Endothelial cell of umbilical vein (primary cell): ENCODE measurements at regions not wholly inside any gene's neighbourhood (a gene's known extent, or its start where the extent isn't known, plus 50 kb on each side); places are given as distances from the start of the nearest gene placed in this dataset.

ENCODE experiments used
- BruUV-seq: library from RNA; stranded (reverse); fragments of 400-500 nt; replicated peaks from 2 replicates; lab custom pipeline; 2021; lab: Mats Ljungman, UMichigan
- CTCF ChIA-PET: fragments of 300-600, 350-600 bp; sonication (Branson Sonifier 250); formaldehyde crosslinking; loops from one replicate; lab custom pipeline; 2021; ENCODE audit warnings: antibody characterized with exemption, inconsistent platforms; lab: Charles Lee
- POLR2A ChIA-PET: fragments of 300-600, 350-600 bp; sonication (Branson Sonifier 250); formaldehyde crosslinking; loops from one replicate; lab custom pipeline; 2021; ENCODE audit warnings: antibody characterized with exemption, inconsistent platforms; lab: Charles Lee
- DNase-seq: peaks from one replicate; pipeline ENCODE4 v3.0.0-alpha.2; 2011; ENCODE audit warnings: low read depth, low spot score
- FAIRE-seq: peaks from 2 replicates; lab custom pipeline; 2011; peaks lifted over from hg19 to GRCh38; lab: Jason Lieb, UNC
- H2AFZ ChIP-seq: 2 replicates; pipeline ENCODE4 v1.6.0; 2012; ENCODE audit warnings: low read depth, low read length, control low read depth, inconsistent platforms
- H3K27ac ChIP-seq: 2 replicates; pipeline ENCODE4 v1.5.1; 2011; ENCODE audit warnings: low read depth, mild to moderate bottlenecking, control low read depth, low read length, moderate library complexity; ENCODE audit not compliant: insufficient read depth
- H3K27me3 ChIP-seq, 2 experiments: 2 replicates each; pipeline versions ENCODE4 v1.6.0 to v1.6.1; 2011; ENCODE audit warnings: low read length in 2 of 2, mixed read lengths in 1 of 2; ENCODE audit not compliant: control insufficient read depth in 2 of 2, insufficient read depth in 2 of 2
- H3K36me3 ChIP-seq, 2 experiments: 2 replicates in 1 of 2; 3 replicates in 1 of 2; pipeline ENCODE4 v1.5.1; 2011; ENCODE audit warnings: low read length in 2 of 2, mild to moderate bottlenecking in 1 of 2, moderate library complexity in 1 of 2; ENCODE audit not compliant: control insufficient read depth in 2 of 2, insufficient read depth in 2 of 2; ENCODE audit errors: extremely low read depth in 1 of 2
- H3K4me1 ChIP-seq: 3 replicates; pipeline ENCODE4 v1.5.1; 2011; ENCODE audit warnings: mild to moderate bottlenecking, low read length; ENCODE audit not compliant: control insufficient read depth, insufficient read depth; ENCODE audit errors: extremely low read depth
- H3K4me2 ChIP-seq: 2 replicates; pipeline ENCODE4 v1.6.1; 2011; ENCODE audit warnings: low read length, control low read depth, mixed read lengths; ENCODE audit not compliant: insufficient read depth
- H3K4me3 ChIP-seq, 3 experiments: fragments of 200-600 bp in 1 of 3; sonication (generic), shearing (Covaris generic) in 1 of 3; replicated peaks in 1 of 3; 2 replicates each; pipeline ENCODE4 v1.5.1; 2011 to 2016; ENCODE audit warnings: control low read depth in 3 of 3, low read length in 3 of 3, mild to moderate bottlenecking in 2 of 3, inconsistent platforms in 1 of 3, low read depth in 1 of 3, moderate library complexity in 1 of 3; ENCODE audit not compliant: insufficient read depth in 1 of 3
- H3K79me2 ChIP-seq: 2 replicates; pipeline ENCODE4 v1.6.0; 2012; ENCODE audit warnings: low read length, inconsistent platforms; ENCODE audit not compliant: control insufficient read depth, insufficient read depth
- H3K9ac ChIP-seq: replicated peaks from 2 replicates; pipeline ENCODE3; 2011; ENCODE audit warnings: low read length, control low read depth; ENCODE audit not compliant: insufficient read depth; ENCODE audit errors: extremely low read depth
- H3K9me1 ChIP-seq: replicated peaks from 3 replicates; pipeline ENCODE4 v1.6.0; 2011; ENCODE audit warnings: mild to moderate bottlenecking, low read length; ENCODE audit not compliant: control insufficient read depth, insufficient read depth; ENCODE audit errors: extremely low read depth
- H3K9me3 ChIP-seq: replicated peaks from 2 replicates; pipeline ENCODE4 v1.5.1; 2012; ENCODE audit warnings: low read length, inconsistent platforms; ENCODE audit not compliant: control insufficient read depth, insufficient read depth
- H4K20me1 ChIP-seq: replicated peaks from 2 replicates; pipeline ENCODE3; 2011; ENCODE audit warnings: mild to moderate bottlenecking, low read length; ENCODE audit not compliant: control insufficient read depth, insufficient read depth; ENCODE audit errors: extremely low read depth
- EZH2 ChIP-seq: IDR thresholded peaks from 2 replicates; pipeline ENCODE4 v1.6.1; 2012; ENCODE audit warnings: borderline replicate concordance, low read depth, mild to moderate bottlenecking, moderate library complexity, low read length, inconsistent platforms; ENCODE audit not compliant: severe bottlenecking
- FOS ChIP-seq: IDR thresholded peaks from 2 replicates; pipeline ENCODE4 v1.6.1; 2011; ENCODE audit warnings: mild to moderate bottlenecking, low read length, moderate library complexity, borderline replicate concordance; ENCODE audit not compliant: insufficient read depth
- GATA2 ChIP-seq: IDR thresholded peaks from 2 replicates; pipeline ENCODE4 v1.7.0; 2011; ENCODE audit warnings: low read depth, mild to moderate bottlenecking, moderate library complexity, mixed read lengths, low read length; ENCODE audit not compliant: insufficient read length, insufficient read depth
- JUN ChIP-seq: IDR thresholded peaks from 2 replicates; pipeline ENCODE4 v1.6.1; 2011; ENCODE audit warnings: borderline replicate concordance, low read depth; ENCODE audit not compliant: insufficient read length, insufficient read depth
- MAX ChIP-seq: IDR thresholded peaks from 2 replicates; pipeline ENCODE4 v1.6.1; 2011; ENCODE audit not compliant: insufficient read depth, insufficient read length
- MYC ChIP-seq: IDR thresholded peaks from one replicate; pipeline ENCODE4 v1.6.1; 2011; ENCODE audit warnings: mild to moderate bottlenecking, low read depth, low read length
- POLR2A ChIP-seq: IDR thresholded peaks from 2 replicates; pipeline ENCODE4 v1.6.1; 2012; ENCODE audit warnings: low read depth, mild to moderate bottlenecking, control low read depth, low read length
- POLR2AphosphoS5 ChIP-seq: IDR thresholded peaks from 2 replicates; pipeline ENCODE4 v1.6.1; 2012; ENCODE audit warnings: low read depth, mild to moderate bottlenecking, control low read depth, low read length, moderate library complexity; ENCODE audit not compliant: insufficient read depth
- dilution Hi-C: fragments of 300-500 bp; cut with MboI; formaldehyde crosslinking; loops from one replicate; pipeline ENCODE4 v1.15.0; 2019; ENCODE audit warnings: low sequenced_read_pairs; ENCODE audit not compliant: extremely low pct_ligation_motif_present
- intact Hi-C: fragments of 100-400 bp; cut with micrococcal nuclease; formaldehyde crosslinking; loops from one replicate; pipeline ENCODE4 v1.10.0; 2022
- TF ChIP-seq, protein P1 (sequence below), 2 donors: IDR thresholded peaks; 1 replicate in 1 of 2; 2 replicates in 1 of 2; pipeline ENCODE4 v1.5.1; 2011; ENCODE audit warnings: low read length in 2 of 2, mild to moderate bottlenecking in 2 of 2, moderate library complexity in 2 of 2, control low read depth in 1 of 2, inconsistent platforms in 1 of 2, low read depth in 1 of 2; ENCODE audit not compliant: insufficient read depth in 1 of 2; ENCODE audit errors: extremely low read depth in 1 of 2

- H3K27ac ChIP-seq, result no peak overlapping the region
- FAIRE-seq (no peak), DNase-seq (no peak)
- no peaks in the 10 kb centered on the region for H3K27me3 ChIP-seq
- no peaks in the 10 kb centered on the region for H3K9me3 ChIP-seq
- H3K9me1 ChIP-seq, result no peaks in the 10 kb centered on the region
- TF ChIP-seq JUN (no peak), FOS (no peak), GATA2 (no peak), POLR2AphosphoS5 (no peak), EZH2 (no peak), POLR2A (no peak), MAX (no peak), MYC (no peak)
- TF ChIP-seq, protein P1, sequence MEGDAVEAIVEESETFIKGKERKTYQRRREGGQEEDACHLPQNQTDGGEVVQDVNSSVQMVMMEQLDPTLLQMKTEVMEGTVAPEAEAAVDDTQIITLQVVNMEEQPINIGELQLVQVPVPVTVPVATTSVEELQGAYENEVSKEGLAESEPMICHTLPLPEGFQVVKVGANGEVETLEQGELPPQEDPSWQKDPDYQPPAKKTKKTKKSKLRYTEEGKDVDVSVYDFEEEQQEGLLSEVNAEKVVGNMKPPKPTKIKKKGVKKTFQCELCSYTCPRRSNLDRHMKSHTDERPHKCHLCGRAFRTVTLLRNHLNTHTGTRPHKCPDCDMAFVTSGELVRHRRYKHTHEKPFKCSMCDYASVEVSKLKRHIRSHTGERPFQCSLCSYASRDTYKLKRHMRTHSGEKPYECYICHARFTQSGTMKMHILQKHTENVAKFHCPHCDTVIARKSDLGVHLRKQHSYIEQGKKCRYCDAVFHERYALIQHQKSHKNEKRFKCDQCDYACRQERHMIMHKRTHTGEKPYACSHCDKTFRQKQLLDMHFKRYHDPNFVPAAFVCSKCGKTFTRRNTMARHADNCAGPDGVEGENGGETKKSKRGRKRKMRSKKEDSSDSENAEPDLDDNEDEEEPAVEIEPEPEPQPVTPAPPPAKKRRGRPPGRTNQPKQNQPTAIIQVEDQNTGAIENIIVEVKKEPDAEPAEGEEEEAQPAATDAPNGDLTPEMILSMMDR (IDR thresholded peaks at IDR 0.05; ENCODE audit: extremely low read depth in 1 of 2, insufficient read depth in 1 of 2, low read depth in 1 of 2, low read length in 2 of 2), result no peak
- H3K9ac ChIP-seq, result no peak overlapping the region
- H3K79me2 ChIP-seq, result no peaks in the 10 kb centered on the region
- POLR2A ChIA-PET, result no interaction called here
- H3K4me3 ChIP-seq, result no peak overlapping the region
- no peaks in the 10 kb centered on the region for H4K20me1 ChIP-seq
- H2AFZ ChIP-seq, result no peak overlapping the region
- CTCF ChIA-PET, result no interaction called here
- intact Hi-C loops, result no loop called here
- dilution Hi-C loops, result no loop called here
- H3K4me1 ChIP-seq, result no peaks in the 10 kb centered on the region
- no peaks in the 10 kb centered on the region for H3K36me3 ChIP-seq
- no peak overlapping the region for H3K4me2 ChIP-seq
- no TSS peak for BruUV-seq
These were observed 99.9 kb upstream of the FAM204A start for GRCh38 chr10:118442032-118442431.
